Keratinocyte (primary cell): ENCODE measurements at regions not wholly inside any gene's neighbourhood (a gene's known extent, or its start where the extent isn't known, plus 50 kb on each side); places are given as distances from the start of the nearest gene placed in this dataset.

Source experiments
- DNase-seq: peaks from one replicate; pipeline ENCODE4 v3.0.0-alpha.2; 2011; ENCODE audit warnings: low read depth, missing footprints, low spot score
- FAIRE-seq: peaks from 2 replicates; lab custom pipeline; 2011; peaks lifted over from hg19 to GRCh38; lab: Jason Lieb, UNC
- H2AFZ ChIP-seq: 2 replicates; pipeline ENCODE4 v1.6.0; 2012; ENCODE audit warnings: low read length, control low read depth, inconsistent platforms; ENCODE audit not compliant: control insufficient read depth
- H3K27ac ChIP-seq: 2 replicates; pipeline ENCODE4 v1.5.1; 2011; ENCODE audit warnings: low read length; ENCODE audit not compliant: control insufficient read depth, insufficient read depth
- H3K27me3 ChIP-seq: 3 replicates; pipeline ENCODE4 v1.6.0; 2011; ENCODE audit warnings: low read length; ENCODE audit not compliant: control insufficient read depth, insufficient read depth; ENCODE audit errors: extremely low read depth
- H3K36me3 ChIP-seq, 2 experiments: 2 replicates in 1 of 2; 3 replicates in 1 of 2; pipeline ENCODE4 v1.5.1; 2011; ENCODE audit warnings: low read length in 2 of 2, mild to moderate bottlenecking in 1 of 2; ENCODE audit not compliant: control insufficient read depth in 2 of 2, insufficient read depth in 2 of 2; ENCODE audit errors: extremely low read depth in 1 of 2
- H3K4me1 ChIP-seq: 3 replicates; pipeline ENCODE4 v1.5.1; 2011; ENCODE audit warnings: low read length; ENCODE audit not compliant: control insufficient read depth, insufficient read depth; ENCODE audit errors: extremely low read depth
- H3K4me2 ChIP-seq: 3 replicates; pipeline ENCODE4 v1.6.0; 2011; ENCODE audit warnings: low read depth, low read length; ENCODE audit not compliant: control insufficient read depth, insufficient read depth; ENCODE audit errors: extremely low read depth
- H3K4me3 ChIP-seq, 3 experiments: fragments of 200-600 bp in 1 of 3; sonication (generic) in 1 of 3; 2 replicates in 2 of 3; 3 replicates in 1 of 3; pipeline ENCODE4 v1.5.1; 2011 to 2016; ENCODE audit warnings: low read length in 3 of 3, mild to moderate bottlenecking in 3 of 3, control low read depth in 2 of 3, inconsistent platforms in 1 of 3, low read depth in 1 of 3, mixed read lengths in 1 of 3, mixed run types in 1 of 3, moderate library complexity in 1 of 3; ENCODE audit not compliant: control insufficient read depth in 2 of 3, insufficient read depth in 2 of 3; ENCODE audit errors: extremely low read depth in 1 of 3
- H3K79me2 ChIP-seq: 2 replicates; pipeline ENCODE4 v1.6.0; 2012; ENCODE audit warnings: low read length; ENCODE audit not compliant: control insufficient read depth, insufficient read depth
- H3K9ac ChIP-seq: 3 replicates; pipeline ENCODE4 v1.6.0; 2011; ENCODE audit warnings: low read length; ENCODE audit not compliant: control insufficient read depth, insufficient read depth; ENCODE audit errors: extremely low read depth
- H3K9me1 ChIP-seq: 3 replicates; pipeline ENCODE4 v1.6.0; 2011; ENCODE audit warnings: low read length; ENCODE audit not compliant: control insufficient read depth, insufficient read depth; ENCODE audit errors: extremely low read depth
- H3K9me3 ChIP-seq: 2 replicates; pipeline ENCODE4 v1.5.1; 2012; ENCODE audit warnings: low read depth, low read length; ENCODE audit not compliant: control insufficient read depth
- H4K20me1 ChIP-seq: 3 replicates; pipeline ENCODE4 v1.6.0; 2011; ENCODE audit warnings: low read length; ENCODE audit not compliant: control insufficient read depth, insufficient read depth; ENCODE audit errors: extremely low read depth
- EZH2 ChIP-seq: IDR thresholded peaks from one replicate; pipeline ENCODE4 v1.6.1; 2012; ENCODE audit warnings: inconsistent platforms, mild to moderate bottlenecking, low read length, moderate library complexity
- dilution Hi-C: fragments of 300-500 bp; cut with MboI; formaldehyde crosslinking; loops from one replicate; pipeline ENCODE4 v1.7.0; 2020; ENCODE audit warnings: low sequenced_read_pairs; ENCODE audit not compliant: extremely low pct_ligation_motif_present
- TF ChIP-seq, protein P1 (sequence below), 3 experiments: IDR thresholded peaks in 1 of 3; conservative IDR thresholded peaks in 1 of 3; optimal IDR thresholded peaks in 1 of 3; 2 replicates in 2 of 3; 3 replicates in 1 of 3; pipeline versions ENCODE3 to v1.5.1; 2011; ENCODE audit warnings: low read length in 3 of 3, mild to moderate bottlenecking in 3 of 3, moderate library complexity in 2 of 3, control low read depth in 1 of 3, inconsistent platforms in 1 of 3; ENCODE audit not compliant: insufficient read depth in 2 of 3; ENCODE audit errors: extremely low read depth in 1 of 3

DNA sequence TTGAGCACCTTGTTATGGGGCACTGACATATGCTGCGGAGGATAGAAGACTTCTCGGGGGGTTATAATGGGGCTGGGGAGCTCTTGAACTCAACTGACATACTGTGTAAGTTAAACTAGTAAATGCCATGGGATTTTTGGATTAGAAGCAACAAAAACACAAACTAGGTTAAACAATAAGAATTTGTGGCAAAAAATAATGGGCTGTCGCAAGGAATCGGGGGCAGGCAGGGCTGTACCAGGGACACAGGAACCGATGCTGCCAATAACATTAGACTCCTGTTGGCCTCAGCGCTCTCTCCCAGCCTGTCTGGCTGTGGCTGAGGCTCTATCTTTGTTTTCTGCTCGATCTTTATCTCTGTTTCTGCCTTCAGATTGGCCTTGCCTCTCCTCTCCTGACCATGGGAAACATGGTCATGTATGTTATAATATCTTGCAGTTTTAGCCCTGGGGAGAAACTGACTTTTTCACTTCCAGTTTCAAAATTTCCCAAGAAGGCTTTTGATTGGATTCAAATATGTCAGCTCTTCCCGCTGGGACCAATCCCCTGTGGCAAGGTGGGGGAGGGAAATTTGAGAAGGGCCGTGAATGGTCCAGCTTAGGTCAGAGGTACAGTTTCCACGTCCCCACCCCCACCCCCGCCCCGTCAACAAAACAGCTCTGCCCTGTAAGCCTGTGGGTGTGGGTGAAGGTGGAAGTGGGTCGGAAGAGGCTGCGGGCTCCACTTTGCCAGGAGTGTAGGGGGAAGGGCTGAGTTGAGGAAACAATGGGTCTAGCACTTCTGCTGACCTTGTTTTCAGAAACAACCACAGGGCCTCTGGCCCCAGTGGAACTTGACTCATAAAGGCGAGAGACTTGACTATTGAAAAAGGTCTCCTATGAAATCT lies 161.1 kb upstream of the TBL1XR1 start:
- peak overlapping the region; percentile 79 for H3K9ac ChIP-seq
- FAIRE-seq (no peak), DNase-seq (no peak)
- no peaks in the 10 kb centered on the region for H3K27me3 ChIP-seq
- peak overlapping the region; percentile 95 for H3K27ac ChIP-seq
- H3K9me1 ChIP-seq = no peaks in the 10 kb centered on the region
- dilution Hi-C loops = no loop called here
- peak overlapping the region; percentile 64 for H3K4me2 ChIP-seq
- no peaks in the 10 kb centered on the region for H3K79me2 ChIP-seq
- TF ChIP-seq EZH2 = no peak
- TF ChIP-seq, protein P1, sequence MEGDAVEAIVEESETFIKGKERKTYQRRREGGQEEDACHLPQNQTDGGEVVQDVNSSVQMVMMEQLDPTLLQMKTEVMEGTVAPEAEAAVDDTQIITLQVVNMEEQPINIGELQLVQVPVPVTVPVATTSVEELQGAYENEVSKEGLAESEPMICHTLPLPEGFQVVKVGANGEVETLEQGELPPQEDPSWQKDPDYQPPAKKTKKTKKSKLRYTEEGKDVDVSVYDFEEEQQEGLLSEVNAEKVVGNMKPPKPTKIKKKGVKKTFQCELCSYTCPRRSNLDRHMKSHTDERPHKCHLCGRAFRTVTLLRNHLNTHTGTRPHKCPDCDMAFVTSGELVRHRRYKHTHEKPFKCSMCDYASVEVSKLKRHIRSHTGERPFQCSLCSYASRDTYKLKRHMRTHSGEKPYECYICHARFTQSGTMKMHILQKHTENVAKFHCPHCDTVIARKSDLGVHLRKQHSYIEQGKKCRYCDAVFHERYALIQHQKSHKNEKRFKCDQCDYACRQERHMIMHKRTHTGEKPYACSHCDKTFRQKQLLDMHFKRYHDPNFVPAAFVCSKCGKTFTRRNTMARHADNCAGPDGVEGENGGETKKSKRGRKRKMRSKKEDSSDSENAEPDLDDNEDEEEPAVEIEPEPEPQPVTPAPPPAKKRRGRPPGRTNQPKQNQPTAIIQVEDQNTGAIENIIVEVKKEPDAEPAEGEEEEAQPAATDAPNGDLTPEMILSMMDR (optimal IDR thresholded peaks at IDR 0.05 in 1 of 3, IDR thresholded peaks at IDR 0.05 in 1 of 3, conservative IDR thresholded peaks at IDR 0.05 in 1 of 3; ENCODE audit: extremely low read depth in 1 of 3, insufficient read depth in 2 of 3, low read length in 3 of 3) = no peak
- no peaks in the 10 kb centered on the region for H3K9me3 ChIP-seq
- no peaks in the 10 kb centered on the region for H3K36me3 ChIP-seq
- H4K20me1 ChIP-seq = no peaks in the 10 kb centered on the region
- peaks cover 50% of the 10 kb centered on the region for H3K4me1 ChIP-seq
- H2AFZ ChIP-seq = peak overlapping the region; percentile 68
- peak overlapping the region in 2 of 3 experiments; percentile 49 to 58 for H3K4me3 ChIP-seq

DNA sequence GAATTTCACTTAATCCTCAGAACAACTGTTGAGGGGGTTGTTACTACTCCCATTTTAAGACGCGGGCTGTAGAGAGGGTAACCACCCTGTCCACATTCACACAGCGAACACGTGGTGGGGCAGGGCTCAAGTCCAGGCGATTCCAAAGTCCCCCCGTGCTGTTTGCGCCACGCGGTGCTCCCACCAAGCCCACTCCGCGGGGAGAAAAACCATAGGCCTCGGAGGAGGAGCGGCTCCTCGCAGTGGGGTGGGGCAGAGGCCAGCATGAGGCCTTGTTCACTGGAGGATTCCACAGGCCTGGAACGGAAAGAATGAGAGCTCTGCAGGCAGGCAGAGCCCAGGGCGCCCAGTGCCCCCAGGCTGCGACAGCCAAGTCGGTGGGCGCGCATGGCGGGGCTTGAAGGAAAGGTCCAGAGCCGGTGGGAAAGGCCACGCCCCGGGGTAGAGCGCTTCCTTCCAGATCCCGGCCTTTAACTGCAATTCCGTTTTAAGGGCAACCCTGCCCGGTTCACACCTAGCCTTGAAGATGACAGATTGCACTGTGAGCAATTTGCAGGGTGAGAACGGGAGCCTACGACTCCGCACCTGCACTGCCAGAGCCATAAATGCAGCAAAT lies 161.8 kb upstream of the TBL1XR1 start:
- Histone ChIP-seq H4K20me1 (no peaks in the 10 kb centered on the region), H3K9me1 (no peaks in the 10 kb centered on the region), H3K4me1 (peaks cover 50% of the 10 kb centered on the region), H3K36me3 (no peaks in the 10 kb centered on the region), H3K27ac (peak overlapping the region; percentile 95), H3K4me2 (peak overlapping the region; percentile 85), H3K4me3 (peak overlapping the region in 1 of 3 experiments; percentile 50), H3K27me3 (no peaks in the 10 kb centered on the region), H3K79me2 (no peaks in the 10 kb centered on the region), H2AFZ (peak overlapping the region; percentile 19), H3K9ac (peak overlapping the region; percentile 75), H3K9me3 (no peaks in the 10 kb centered on the region)
- DNase-seq (no peak), FAIRE-seq (no peak)
- dilution Hi-C loops = no loop called here
- no peak for TF ChIP-seq EZH2
- TF ChIP-seq, protein P1 (optimal IDR thresholded peaks at IDR 0.05 in 1 of 3, IDR thresholded peaks at IDR 0.05 in 1 of 3, conservative IDR thresholded peaks at IDR 0.05 in 1 of 3; ENCODE audit: extremely low read depth in 1 of 3, insufficient read depth in 2 of 3, low read length in 3 of 3) = no peak
